HG02870 (cell line): ENCODE measurements at regions not wholly inside any gene's neighbourhood (a gene's known extent, or its start where the extent isn't known, plus 50 kb on each side); places are given as distances from the start of the nearest gene placed in this dataset.

Experiments used
- ATAC-seq: cut with Tn5 transposase; IDR thresholded peaks from one replicate; pipeline ENCODE4 v1.9.1; 2021; ENCODE audit warnings: mild to moderate bottlenecking, moderate library complexity; ENCODE audit not compliant: unreplicated experiment

- no peak for ATAC-seq
Observed at GRCh38 chr6:81484251-81484650, 268.2 kb downstream of the TENT5A start.

GRCh38 chr6:81480139-81480538 is 272.3 kb downstream of the TENT5A start:
- no peak for ATAC-seq

GRCh38 chr6:81476881-81477280 is 275.6 kb downstream of the TENT5A start:
- ATAC-seq, result no peak

- ATAC-seq, result no peak
Observed at GRCh38 chr6:81475646-81476045, 276.8 kb downstream of the TENT5A start.

- no peak for ATAC-seq
Observed at GRCh38 chr6:81465859-81466258, 286.6 kb downstream of the TENT5A start.

- ATAC-seq, result no peak
Observed at GRCh38 chr6:81456416-81456815, 296.1 kb downstream of the TENT5A start.

- no peak for ATAC-seq
Observed at GRCh38 chr6:81455641-81456040, 296.8 kb downstream of the TENT5A start.

- no peak for ATAC-seq
Observed at GRCh38 chr6:81451787-81452186, 300.7 kb downstream of the TENT5A start.

GRCh38 chr6:81450180-81450579 is 302.3 kb downstream of the TENT5A start:
- ATAC-seq, result no peak

GRCh38 chr6:81446509-81446908 is 306.0 kb downstream of the TENT5A start:
- no peak for ATAC-seq

- no peak for ATAC-seq
Observed at GRCh38 chr6:81439417-81439816, 313.1 kb downstream of the TENT5A start.

GRCh38 chr6:81436990-81437389 is 315.5 kb downstream of the TENT5A start:
- no peak for ATAC-seq

- ATAC-seq, result no peak
Observed at GRCh38 chr6:81413306-81413705, 339.2 kb downstream of the TENT5A start.

GRCh38 chr6:81401970-81402690 is 350.4 kb downstream of the TENT5A start:
- no peak for ATAC-seq

- ATAC-seq, result no peak
Observed at GRCh38 chr6:81396916-81397315, 355.6 kb downstream of the TENT5A start.

- no peak for ATAC-seq
Observed at GRCh38 chr6:81387163-81387562, 365.3 kb downstream of the TENT5A start.

GRCh38 chr6:81384921-81385320 is 367.6 kb downstream of the TENT5A start:
- no peak for ATAC-seq

GRCh38 chr6:81383472-81383871 is 369.0 kb downstream of the TENT5A start:
- ATAC-seq, result no peak

- ATAC-seq, result no peak
Observed at GRCh38 chr6:81382852-81383251, 369.6 kb downstream of the TENT5A start.

- ATAC-seq, result no peak
Observed at GRCh38 chr6:81381382-81381916, 371.0 kb downstream of the TENT5A start.

- no peak for ATAC-seq
Observed at GRCh38 chr6:81380718-81381338, 371.7 kb downstream of the TENT5A start.

GRCh38 chr6:81376745-81377144 is 375.7 kb downstream of the TENT5A start:
- ATAC-seq, result no peak
